ENCODE measurements at regions not wholly inside any gene's neighbourhood (a gene's known extent, or its start where the extent isn't known, plus 50 kb on each side); places are given as distances from the start of the nearest gene placed in this dataset.

GRCh38 chr16:51556694-51557340 lies 405.7 kb upstream of the SALL1 start:
- no peak for TF ChIP-seq EZH2 (IDR thresholded peaks at IDR 0.05)
- no peak for TF ChIP-seq POLR2AphosphoS5 (IDR thresholded peaks at IDR 0.05; ENCODE audit: borderline replicate concordance, low read depth, low read length)
- TF ChIP-seq FOXP2 (optimal IDR thresholded peaks at IDR 0.05; ENCODE audit: control extremely low read depth, extremely low read length, insufficient read depth): no peak

Data from SK-N-MC (cell line).